Endothelial cell (in vitro differentiated cells): ENCODE measurements at regions not wholly inside any gene's neighbourhood (a gene's known extent, or its start where the extent isn't known, plus 50 kb on each side); places are given as distances from the start of the nearest gene placed in this dataset.

Experiments used
- DNase-seq: peaks from one replicate; pipeline ENCODE4 v3.0.0; 2021; ENCODE audit warnings: low spot score
- H3K27ac Mint-ChIP-seq: one replicate; pipeline ENCODE4 v1.8.0; 2021; ENCODE audit warnings: mixed read lengths, inconsistent platforms; ENCODE audit not compliant: unreplicated experiment
- H3K27me3 Mint-ChIP-seq: one replicate; pipeline ENCODE4 v1.8.0; 2021; ENCODE audit warnings: mild to moderate bottlenecking, moderate library complexity, mixed read lengths, inconsistent platforms; ENCODE audit not compliant: unreplicated experiment
- H3K36me3 Mint-ChIP-seq: one replicate; pipeline ENCODE4 v1.8.0; 2021; ENCODE audit warnings: mild to moderate bottlenecking, low read depth, mixed read lengths, inconsistent platforms; ENCODE audit not compliant: unreplicated experiment
- H3K4me1 Mint-ChIP-seq: one replicate; pipeline ENCODE4 v1.8.0; 2021; ENCODE audit warnings: mild to moderate bottlenecking, mixed read lengths, inconsistent platforms; ENCODE audit not compliant: unreplicated experiment
- H3K4me3 Mint-ChIP-seq: one replicate; pipeline ENCODE4 v1.8.0; 2021; ENCODE audit warnings: mild to moderate bottlenecking, mixed read lengths, inconsistent platforms; ENCODE audit not compliant: unreplicated experiment
- H3K9me3 Mint-ChIP-seq: one replicate; pipeline ENCODE4 v1.8.0; 2021; ENCODE audit warnings: mixed read lengths, inconsistent platforms; ENCODE audit not compliant: unreplicated experiment
- TF ChIP-seq, protein P1 (sequence below): fragments of 200-600 bp; sonication (generic); IDR thresholded peaks from one replicate; pipeline ENCODE4 v1.5.0; 2021; ENCODE audit warnings: antibody characterized with exemption; ENCODE audit not compliant: unreplicated experiment

DNA sequence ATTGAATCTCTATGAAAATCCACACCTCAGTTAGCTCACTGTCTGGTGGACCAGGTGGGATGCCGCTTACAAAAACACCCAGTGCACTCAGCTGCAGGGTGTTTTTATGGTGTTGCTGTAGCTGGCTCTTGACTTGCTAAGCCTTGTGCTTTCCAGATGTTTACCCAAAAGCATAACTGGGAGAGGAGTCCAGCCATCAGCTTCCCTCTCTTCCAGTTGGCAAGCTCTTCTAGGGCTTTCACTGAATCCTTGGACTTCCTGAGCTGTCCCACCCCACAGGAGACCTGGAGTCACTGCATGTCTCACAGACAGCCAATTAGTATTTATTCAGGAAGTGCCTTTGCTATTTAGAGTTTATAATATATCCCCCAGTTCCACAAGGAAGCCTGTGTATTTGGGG is 210.9 kb downstream of the FNDC1 start:
- Mint-ChIP-seq H3K27ac (no peak overlapping the region), H3K4me3 (no peak overlapping the region), H3K36me3 (no peaks in the 10 kb centered on the region), H3K27me3 (peaks cover 6% of the 10 kb centered on the region), H3K4me1 (no peaks in the 10 kb centered on the region), H3K9me3 (no peaks in the 10 kb centered on the region)
- TF ChIP-seq, protein P1, sequence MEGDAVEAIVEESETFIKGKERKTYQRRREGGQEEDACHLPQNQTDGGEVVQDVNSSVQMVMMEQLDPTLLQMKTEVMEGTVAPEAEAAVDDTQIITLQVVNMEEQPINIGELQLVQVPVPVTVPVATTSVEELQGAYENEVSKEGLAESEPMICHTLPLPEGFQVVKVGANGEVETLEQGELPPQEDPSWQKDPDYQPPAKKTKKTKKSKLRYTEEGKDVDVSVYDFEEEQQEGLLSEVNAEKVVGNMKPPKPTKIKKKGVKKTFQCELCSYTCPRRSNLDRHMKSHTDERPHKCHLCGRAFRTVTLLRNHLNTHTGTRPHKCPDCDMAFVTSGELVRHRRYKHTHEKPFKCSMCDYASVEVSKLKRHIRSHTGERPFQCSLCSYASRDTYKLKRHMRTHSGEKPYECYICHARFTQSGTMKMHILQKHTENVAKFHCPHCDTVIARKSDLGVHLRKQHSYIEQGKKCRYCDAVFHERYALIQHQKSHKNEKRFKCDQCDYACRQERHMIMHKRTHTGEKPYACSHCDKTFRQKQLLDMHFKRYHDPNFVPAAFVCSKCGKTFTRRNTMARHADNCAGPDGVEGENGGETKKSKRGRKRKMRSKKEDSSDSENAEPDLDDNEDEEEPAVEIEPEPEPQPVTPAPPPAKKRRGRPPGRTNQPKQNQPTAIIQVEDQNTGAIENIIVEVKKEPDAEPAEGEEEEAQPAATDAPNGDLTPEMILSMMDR = no peak
- no peak for DNase-seq

DNA sequence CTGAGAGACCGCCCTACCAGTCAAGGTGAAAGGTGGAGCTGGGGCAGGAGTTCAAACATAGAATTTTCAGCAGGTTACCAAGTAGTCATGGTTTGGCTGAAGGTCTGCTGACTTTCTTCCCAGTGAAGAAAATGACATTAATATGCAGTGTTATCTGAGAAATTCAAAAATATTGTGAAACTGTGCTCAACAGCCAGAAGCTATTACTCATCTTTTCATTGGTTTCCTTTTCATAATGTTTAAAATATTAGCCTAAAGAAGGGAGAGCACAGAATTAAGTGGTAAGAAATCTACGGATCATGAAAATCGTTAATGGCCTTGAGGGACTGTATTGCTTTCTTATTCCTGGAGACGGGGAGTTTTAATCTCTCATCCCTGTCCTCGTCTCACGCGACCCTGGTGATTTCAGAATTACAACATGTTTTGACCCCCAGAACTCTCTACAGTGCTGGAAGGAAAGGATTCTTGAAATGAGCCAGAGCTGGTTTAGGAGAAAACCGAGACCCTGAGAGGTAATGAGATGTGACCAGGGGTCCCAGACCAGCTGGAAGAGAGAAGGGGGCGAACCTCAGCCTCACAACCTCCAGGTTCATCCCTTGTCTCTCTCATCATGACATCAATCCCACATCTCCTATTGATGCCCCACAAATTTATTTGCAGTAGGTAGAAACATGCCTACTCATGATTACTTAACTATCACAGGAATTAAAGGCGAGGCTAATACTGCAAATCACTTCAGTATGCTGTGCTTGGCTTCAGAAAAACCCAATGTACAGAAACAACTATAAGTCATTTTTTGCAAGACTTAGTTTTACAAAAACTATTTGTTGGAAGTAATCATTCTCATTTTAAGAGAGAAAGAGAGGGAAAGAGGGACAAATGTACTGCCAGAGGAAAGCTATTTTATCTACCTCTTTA is 209.5 kb downstream of the FNDC1 start:
- Mint-ChIP-seq H3K27me3 (peaks cover 6% of the 10 kb centered on the region), H3K4me3 (no peak overlapping the region), H3K27ac (no peak overlapping the region), H3K4me1 (no peaks in the 10 kb centered on the region), H3K9me3 (no peaks in the 10 kb centered on the region), H3K36me3 (no peaks in the 10 kb centered on the region)
- TF ChIP-seq, protein P1 = no peak
- no peak for DNase-seq

DNA sequence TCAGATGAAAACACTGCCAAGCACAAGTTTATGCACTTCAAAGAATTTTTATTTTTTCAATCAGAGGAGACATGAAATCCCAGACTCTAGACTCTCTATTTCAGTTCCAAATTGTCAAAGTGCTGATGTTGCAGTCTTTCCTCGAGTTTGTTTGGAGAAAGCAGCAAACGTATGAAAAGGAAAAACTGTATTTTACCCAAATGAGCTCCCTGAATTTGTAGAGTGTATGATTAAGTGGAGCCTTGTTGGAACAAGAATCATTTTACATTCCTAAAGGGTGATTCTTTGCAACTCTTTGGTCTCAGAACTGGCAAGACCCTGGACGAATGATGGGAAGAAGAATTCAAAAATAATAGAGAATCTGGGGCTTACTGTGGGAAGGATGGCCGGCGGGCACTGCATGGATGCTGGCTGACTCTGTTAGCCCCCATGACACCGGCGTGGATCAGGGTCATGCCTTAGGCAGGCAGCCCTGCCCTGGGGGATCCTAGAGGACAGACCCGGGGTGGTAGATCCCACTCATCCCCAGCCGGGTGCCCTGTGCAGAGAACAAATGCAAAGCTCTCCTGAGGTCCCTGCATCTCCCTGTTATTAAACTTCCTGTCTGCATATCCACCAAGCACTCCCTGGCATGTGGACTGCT is 207.4 kb downstream of the FNDC1 start:
- TF ChIP-seq, protein P1 = no peak
- H3K36me3 Mint-ChIP-seq = peaks cover 4% of the 10 kb centered on the region
- H3K27ac Mint-ChIP-seq = no peak overlapping the region
- H3K4me3 Mint-ChIP-seq = no peak overlapping the region
- DNase-seq = no peak
- H3K4me1 Mint-ChIP-seq = no peaks in the 10 kb centered on the region
- H3K9me3 Mint-ChIP-seq = peaks cover 8% of the 10 kb centered on the region
- H3K27me3 Mint-ChIP-seq = peaks cover 6% of the 10 kb centered on the region

DNA sequence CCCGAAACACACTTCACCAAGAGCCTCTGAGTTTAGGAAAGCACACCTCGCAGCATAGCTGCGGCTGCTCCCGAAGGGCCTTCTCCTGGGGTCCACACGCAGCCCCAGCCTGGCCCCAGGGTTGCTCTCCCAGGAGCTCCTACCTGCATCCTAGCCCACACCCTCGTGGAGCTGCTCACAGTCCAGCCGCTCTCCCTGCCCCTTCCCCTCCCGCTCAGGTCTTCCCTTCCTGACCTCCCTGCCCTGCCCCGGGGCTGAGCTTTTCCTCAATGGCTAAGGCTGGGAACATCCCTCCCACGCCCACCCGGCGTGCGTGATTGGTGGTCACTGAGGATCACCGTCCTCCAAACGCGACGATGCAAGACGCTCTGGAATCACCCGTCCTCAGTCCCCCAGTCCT is 205.8 kb downstream of the FNDC1 start:
- TF ChIP-seq, protein P1 = no peak
- DNase-seq = no peak
- Mint-ChIP-seq H3K27ac (no peak overlapping the region), H3K4me3 (no peak overlapping the region), H3K36me3 (peaks cover 7% of the 10 kb centered on the region), H3K4me1 (no peaks in the 10 kb centered on the region), H3K9me3 (peaks cover 8% of the 10 kb centered on the region), H3K27me3 (peaks cover 3% of the 10 kb centered on the region)

DNA sequence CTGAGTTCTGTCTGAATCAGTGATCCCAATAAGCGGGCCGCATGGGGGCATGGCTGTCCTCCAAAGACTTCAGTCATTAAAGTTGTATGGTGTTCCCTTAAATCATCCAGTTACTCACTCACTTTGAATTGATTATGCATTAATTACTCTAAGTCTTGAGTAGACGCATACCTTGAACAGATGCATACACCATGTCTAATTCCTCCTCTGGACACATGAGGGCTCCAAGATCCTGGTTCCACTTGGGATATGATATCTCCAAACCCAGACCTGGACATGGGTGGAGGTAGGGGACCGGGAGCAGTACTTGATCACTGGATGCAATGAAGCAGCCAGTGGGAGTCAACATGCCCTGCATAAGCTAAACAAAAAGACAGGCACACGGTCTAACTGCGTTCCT is 204.5 kb downstream of the FNDC1 start:
- peaks cover 3% of the 10 kb centered on the region for H3K27me3 Mint-ChIP-seq
- H3K27ac Mint-ChIP-seq = no peak overlapping the region
- no peak for DNase-seq
- peaks cover 8% of the 10 kb centered on the region for H3K9me3 Mint-ChIP-seq
- no peak overlapping the region for H3K4me3 Mint-ChIP-seq
- peaks cover 7% of the 10 kb centered on the region for H3K36me3 Mint-ChIP-seq
- TF ChIP-seq, protein P1 = no peak
- H3K4me1 Mint-ChIP-seq = no peaks in the 10 kb centered on the region
